Choroid plexus epithelial cell (primary cell): ENCODE measurements at regions not wholly inside any gene's neighbourhood (a gene's known extent, or its start where the extent isn't known, plus 50 kb on each side); places are given as distances from the start of the nearest gene placed in this dataset.

ENCODE experiments used
- DNase-seq: peaks from one replicate; pipeline ENCODE4 v3.0.0-alpha.2; 2010; ENCODE audit warnings: low read depth
- H3K4me3 ChIP-seq: 2 replicates; pipeline ENCODE4 v1.5.1; 2011; ENCODE audit warnings: low read depth, mild to moderate bottlenecking, control low read depth, low read length, moderate library complexity
- TF ChIP-seq, protein P1 (sequence below): conservative IDR thresholded peaks from 2 replicates; pipeline ENCODE4 v1.5.1; 2011; ENCODE audit warnings: low read depth, mild to moderate bottlenecking, control low read depth, inconsistent platforms, low read length, moderate library complexity

GRCh38 chr9:91494751-91495150 is 71.1 kb upstream of the NFIL3 start:
- H3K4me3 ChIP-seq, result no peak overlapping the region
- TF ChIP-seq, protein P1, sequence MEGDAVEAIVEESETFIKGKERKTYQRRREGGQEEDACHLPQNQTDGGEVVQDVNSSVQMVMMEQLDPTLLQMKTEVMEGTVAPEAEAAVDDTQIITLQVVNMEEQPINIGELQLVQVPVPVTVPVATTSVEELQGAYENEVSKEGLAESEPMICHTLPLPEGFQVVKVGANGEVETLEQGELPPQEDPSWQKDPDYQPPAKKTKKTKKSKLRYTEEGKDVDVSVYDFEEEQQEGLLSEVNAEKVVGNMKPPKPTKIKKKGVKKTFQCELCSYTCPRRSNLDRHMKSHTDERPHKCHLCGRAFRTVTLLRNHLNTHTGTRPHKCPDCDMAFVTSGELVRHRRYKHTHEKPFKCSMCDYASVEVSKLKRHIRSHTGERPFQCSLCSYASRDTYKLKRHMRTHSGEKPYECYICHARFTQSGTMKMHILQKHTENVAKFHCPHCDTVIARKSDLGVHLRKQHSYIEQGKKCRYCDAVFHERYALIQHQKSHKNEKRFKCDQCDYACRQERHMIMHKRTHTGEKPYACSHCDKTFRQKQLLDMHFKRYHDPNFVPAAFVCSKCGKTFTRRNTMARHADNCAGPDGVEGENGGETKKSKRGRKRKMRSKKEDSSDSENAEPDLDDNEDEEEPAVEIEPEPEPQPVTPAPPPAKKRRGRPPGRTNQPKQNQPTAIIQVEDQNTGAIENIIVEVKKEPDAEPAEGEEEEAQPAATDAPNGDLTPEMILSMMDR, result no peak
- no peak for DNase-seq

GRCh38 chr9:91492237-91492636 is 68.6 kb upstream of the NFIL3 start:
- DNase-seq, result no peak
- no peak overlapping the region for H3K4me3 ChIP-seq
- TF ChIP-seq, protein P1, result no peak

- H3K4me3 ChIP-seq, result no peak overlapping the region
- TF ChIP-seq, protein P1, result no peak
- no peak for DNase-seq
Measured at GRCh38 chr9:91491624-91492023, 68.0 kb upstream of the NFIL3 start.

GRCh38 chr9:91489361-91489899 is 65.8 kb upstream of the NFIL3 start:
- TF ChIP-seq, protein P1, result no peak
- DNase-seq, result peak; percentile 67
- no peak overlapping the region for H3K4me3 ChIP-seq

- TF ChIP-seq, protein P1, result no peak
- no peak overlapping the region for H3K4me3 ChIP-seq
Measured at GRCh38 chr9:91488341-91488740, 64.7 kb upstream of the NFIL3 start.

GRCh38 chr9:91486699-91487497 is 63.3 kb upstream of the NFIL3 start:
- DNase-seq, result peak; percentile 55
- TF ChIP-seq, protein P1, result no peak
- no peak overlapping the region for H3K4me3 ChIP-seq

More at GRCh38 chr9:91488341-91488740, 64.7 kb upstream of the NFIL3 start:
- no peak for DNase-seq

DNA sequence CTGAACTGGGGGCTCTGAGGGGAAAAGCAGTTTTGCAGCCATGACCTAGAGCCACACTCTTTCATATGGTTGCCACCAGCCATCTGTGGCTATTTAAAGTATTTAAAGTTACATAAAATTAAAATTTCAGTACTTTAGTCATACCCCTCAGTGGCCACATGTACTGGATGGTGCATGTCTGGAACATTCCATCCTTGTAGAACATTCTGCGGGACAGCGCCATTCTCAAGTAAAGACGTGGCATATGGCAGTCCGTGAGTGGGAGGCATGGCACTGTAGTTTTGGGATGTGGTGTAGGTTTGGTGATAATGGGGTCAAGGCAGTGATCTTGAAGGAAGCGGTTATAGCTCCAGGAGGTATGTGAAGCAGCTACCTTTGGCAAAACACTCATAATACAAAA is 61.4 kb upstream of the NFIL3 start:
- no peak overlapping the region for H3K4me3 ChIP-seq
- no peak for DNase-seq
- TF ChIP-seq, protein P1, result no peak
